H1 (cell line): ENCODE measurements at regions not wholly inside any gene's neighbourhood (a gene's known extent, or its start where the extent isn't known, plus 50 kb on each side); places are given as distances from the start of the nearest gene placed in this dataset.

Source experiments
- CTCF ChIA-PET: fragments of 300-600 bp; sonication (Branson Sonifier 250); formaldehyde crosslinking; loops from one replicate; lab custom pipeline; 2021; ENCODE audit not compliant: partially characterized antibody; lab: Charles Lee
- POLR2A ChIA-PET: fragments of 300-600 bp; sonication (Branson Sonifier 250); formaldehyde crosslinking; loops from one replicate; lab custom pipeline; 2021; ENCODE audit warnings: inconsistent platforms; ENCODE audit not compliant: partially characterized antibody; lab: Charles Lee
- DNase-seq, 2 experiments: peaks; one replicate each; pipeline versions ENCODE4 v3.0.0 to v3.0.0-alpha.2; 2010 to 2022; ENCODE audit warnings: low spot score in 2 of 2, low read depth in 1 of 2, mixed read lengths in 1 of 2
- FAIRE-seq: peaks from 2 replicates; lab custom pipeline; 2011; peaks lifted over from hg19 to GRCh38; lab: Jason Lieb, UNC
- H2AFZ ChIP-seq: 2 replicates; pipeline ENCODE4 v1.8.1; 2012; ENCODE audit warnings: low read length, inconsistent platforms
- H2AK5ac ChIP-seq: 2 replicates; pipeline ENCODE4 v1.6.1; 2013; ENCODE audit warnings: low read depth, low read length
- H2BK120ac ChIP-seq: replicated peaks from 2 replicates; pipeline ENCODE3; 2013; ENCODE audit warnings: low read depth, low read length, inconsistent platforms
- H2BK12ac ChIP-seq: 2 replicates; pipeline ENCODE4 v1.6.1; 2013; ENCODE audit warnings: low read depth, low read length
- H2BK15ac ChIP-seq: 2 replicates; pipeline ENCODE4 v1.6.1; 2013; ENCODE audit warnings: low read length
- H2BK20ac ChIP-seq: 2 replicates; pipeline ENCODE4 v1.6.1; 2013; ENCODE audit warnings: low read length
- H2BK5ac ChIP-seq: 2 replicates; pipeline ENCODE4 v1.6.1; 2013; ENCODE audit warnings: low read depth, low read length
- H3K14ac ChIP-seq: 2 replicates; pipeline ENCODE4 v1.6.1; 2013; ENCODE audit warnings: inconsistent platforms; ENCODE audit not compliant: insufficient read length
- H3K18ac ChIP-seq: 2 replicates; pipeline ENCODE4 v1.6.1; 2013; ENCODE audit warnings: low read length; ENCODE audit errors: extremely low read depth
- H3K23ac ChIP-seq: 2 replicates; pipeline ENCODE4 v1.6.1; 2013; ENCODE audit warnings: inconsistent platforms; ENCODE audit not compliant: insufficient read length
- H3K23me2 ChIP-seq: 2 replicates; pipeline ENCODE4 v1.6.1; 2013; ENCODE audit warnings: low read depth, low read length
- H3K27ac ChIP-seq: 2 replicates; pipeline ENCODE4 v1.6.1; 2011; ENCODE audit warnings: low read depth, low read length, inconsistent platforms
- H3K27me3 ChIP-seq, 4 experiments: replicated peaks in 1 of 4; 1 replicate in 1 of 4; 2 replicates in 3 of 4; pipeline versions ENCODE4 v1.6.1 to v1.8.1; 2011 to 2013; ENCODE audit warnings: low read length in 3 of 4, mild to moderate bottlenecking in 3 of 4, inconsistent platforms in 2 of 4, mixed read lengths in 2 of 4, moderate library complexity in 1 of 4; ENCODE audit not compliant: control insufficient read depth in 3 of 4, insufficient read depth in 3 of 4; ENCODE audit errors: extremely low read depth in 1 of 4
- H3K36me3 ChIP-seq, 4 experiments: 2 replicates each; pipeline versions ENCODE4 v1.6.1 to v1.8.1; 2011 to 2013; ENCODE audit warnings: mild to moderate bottlenecking in 4 of 4, low read length in 3 of 4, moderate library complexity in 2 of 4, control low read depth in 1 of 4, inconsistent platforms in 1 of 4; ENCODE audit not compliant: insufficient read depth in 4 of 4, control insufficient read depth in 2 of 4
- H3K4ac ChIP-seq: replicated peaks from 2 replicates; pipeline ENCODE3; 2013; ENCODE audit warnings: low read length, low read depth, mixed read lengths, inconsistent platforms; ENCODE audit not compliant: insufficient read length
- H3K4me1 ChIP-seq, 4 experiments: replicated peaks in 1 of 4; 1 replicate in 1 of 4; 2 replicates in 3 of 4; pipeline versions ENCODE4 v1.6.1 to v1.8.1; 2011 to 2013; ENCODE audit warnings: low read length in 3 of 4, inconsistent platforms in 2 of 4, mixed read lengths in 1 of 4; ENCODE audit not compliant: insufficient read depth in 4 of 4, control insufficient read depth in 3 of 4
- H3K4me2 ChIP-seq, 2 experiments: 2 replicates each; pipeline versions ENCODE4 v1.6.1 to v1.8.1; 2011 to 2013; ENCODE audit warnings: low read depth in 2 of 2, low read length in 2 of 2, control low read depth in 1 of 2, inconsistent platforms in 1 of 2, mild to moderate bottlenecking in 1 of 2; ENCODE audit not compliant: insufficient read depth in 1 of 2
- H3K4me3 ChIP-seq, 4 experiments: fragments of 200-600, 300-600 bp in 1 of 4; sonication (generic), shearing (Covaris generic), sonication (Bioruptor Twin) in 1 of 4; 2 replicates each; pipeline versions ENCODE4 v1.5.1 to v1.8.1; 2011 to 2016; ENCODE audit warnings: low read length in 4 of 4, low read depth in 3 of 4, control low read depth in 2 of 4, inconsistent platforms in 2 of 4, mild to moderate bottlenecking in 2 of 4, mixed read lengths in 1 of 4, moderate library complexity in 1 of 4; ENCODE audit not compliant: insufficient read depth in 2 of 4; ENCODE audit errors: extremely low read depth in 1 of 4
- H3K56ac ChIP-seq: replicated peaks from 2 replicates; pipeline ENCODE3; 2013; ENCODE audit warnings: low read depth, mild to moderate bottlenecking, mixed read lengths, low read length, inconsistent platforms; ENCODE audit not compliant: insufficient read length
- H3K79me1 ChIP-seq: 2 replicates; pipeline ENCODE4 v1.6.1; 2013; ENCODE audit warnings: low read depth, low read length, control low read depth
- H3K79me2 ChIP-seq, 2 experiments: 2 replicates each; pipeline versions ENCODE4 v1.6.1 to v1.8.1; 2012 to 2013; ENCODE audit warnings: low read length in 2 of 2, mild to moderate bottlenecking in 2 of 2, inconsistent platforms in 1 of 2; ENCODE audit not compliant: insufficient read depth in 2 of 2, control insufficient read depth in 1 of 2
- H3K9ac ChIP-seq, 4 experiments: replicated peaks in 1 of 4; 1 replicate in 1 of 4; 2 replicates in 3 of 4; pipeline versions ENCODE4 v1.6.1 to v1.8.1; 2011 to 2013; ENCODE audit warnings: low read depth in 3 of 4, low read length in 3 of 4, control low read depth in 2 of 4, mild to moderate bottlenecking in 2 of 4, moderate library complexity in 2 of 4, inconsistent platforms in 1 of 4; ENCODE audit errors: extremely low read depth in 1 of 4
- H3K9me3 ChIP-seq, 2 experiments: 2 replicates each; pipeline versions ENCODE4 v1.6.1 to v1.8.1; 2012 to 2013; ENCODE audit warnings: mild to moderate bottlenecking in 2 of 2, moderate library complexity in 2 of 2, control low read depth in 1 of 2, inconsistent platforms in 1 of 2, low read depth in 1 of 2, low read length in 1 of 2, mixed read lengths in 1 of 2; ENCODE audit not compliant: insufficient read depth in 2 of 2
- H4K20me1 ChIP-seq, 2 experiments: replicated peaks in 1 of 2; 2 replicates each; pipeline versions ENCODE3 to v1.8.1; 2011 to 2013; ENCODE audit warnings: inconsistent platforms in 2 of 2, low read length in 2 of 2, mild to moderate bottlenecking in 1 of 2; ENCODE audit not compliant: insufficient read depth in 2 of 2, control insufficient read depth in 1 of 2
- H4K5ac ChIP-seq: 2 replicates; pipeline ENCODE4 v1.6.1; 2013; ENCODE audit warnings: low read length, low read depth, mixed read lengths, inconsistent platforms; ENCODE audit not compliant: insufficient read length
- H4K8ac ChIP-seq: 2 replicates; pipeline ENCODE4 v1.8.0; 2013; ENCODE audit warnings: mild to moderate bottlenecking, moderate library complexity, low read length, inconsistent platforms; ENCODE audit not compliant: insufficient read depth; ENCODE audit errors: extremely low read depth
- H4K91ac ChIP-seq: replicated peaks from 2 replicates; pipeline ENCODE3; 2013; ENCODE audit warnings: low read length, mixed read lengths, inconsistent platforms; ENCODE audit not compliant: insufficient read length
- CBX5 ChIP-seq: fragments of 300-800, 300-1000 bp; sonication (generic); IDR thresholded peaks from 2 replicates; pipeline ENCODE4 v1.7.1; 2016; ENCODE audit warnings: antibody characterized with exemption, low read length, low read depth
- CHD2 ChIP-seq: IDR thresholded peaks from 2 replicates; pipeline ENCODE4 v1.6.1; 2012; ENCODE audit warnings: low read length, improper control_type of control experiment
- NRF1 ChIP-seq: IDR thresholded peaks from 2 replicates; pipeline ENCODE4 v1.6.1; 2011; ENCODE audit warnings: mild to moderate bottlenecking, low read depth, low read length, improper control_type of control experiment
- WGBS, 2 experiments: shearing (Covaris generic) in 1 of 2; methylation state at CpG; one replicate each; pipeline versions ENCODE4 v1.1.6 to v1.1.7; 2013 to 2015; ENCODE audit warnings: low lambda C conversion rate in 2 of 2, mixed read lengths in 2 of 2, inconsistent platforms in 1 of 2, low coverage in 1 of 2, missing lambda C conversion rate in 1 of 2; ENCODE audit not compliant: insufficient replicate concordance in 2 of 2, insufficient coverage in 1 of 2, insufficient read length in 1 of 2; ENCODE audit errors: extremely low coverage in 1 of 2, missing lambda C conversion rate in 1 of 2; 5-methylcytosine and 5-hydroxymethylcytosine counted together
- TF ChIP-seq, protein P1 (sequence below): IDR thresholded peaks from 2 replicates; pipeline ENCODE4 v1.6.1; 2011; ENCODE audit warnings: low read depth, mild to moderate bottlenecking, low read length; ENCODE audit not compliant: insufficient read depth

GRCh38 chr2:207473931-207474235, 55.9 kb upstream of the CREB1 start:
- Histone ChIP-seq H3K79me1 (no peaks in the 10 kb centered on the region), H2AFZ (no peak overlapping the region), H3K4ac (no peak overlapping the region), H4K8ac (no peak overlapping the region), H4K91ac (no peak overlapping the region), H2BK12ac (no peak overlapping the region), H2BK15ac (no peak overlapping the region), H3K56ac (no peak overlapping the region), H3K4me2 (no peak overlapping the region), H3K36me3 (no peaks in the 10 kb centered on the region), H3K4me1 (peaks cover 4 to 12% (median 5%) of the 10 kb centered on the region in 4 experiments; a peak in 4 of 7 replicates), H2BK120ac (no peak overlapping the region), H2BK5ac (no peak overlapping the region), H2AK5ac (no peak overlapping the region), H3K23ac (no peak overlapping the region), H3K14ac (no peak overlapping the region), H3K27ac (no peak overlapping the region), H3K23me2 (no peaks in the 10 kb centered on the region), H2BK20ac (no peak overlapping the region), H3K79me2 (no peaks in the 10 kb centered on the region), H4K20me1 (no peaks in the 10 kb centered on the region), H3K4me3 (no peak overlapping the region), H4K5ac (no peak overlapping the region), H3K18ac (no peak overlapping the region), H3K27me3 (no peaks in the 10 kb centered on the region), H3K9ac (no peak overlapping the region), H3K9me3 (no peaks in the 10 kb centered on the region)
- FAIRE-seq (no peak), DNase-seq (no peak)
- POLR2A ChIA-PET = interaction anchor here (0.9 to 1.1 kb wide), 3 partner anchors 10 to 671 kb away, joined by 3 read pairs; no protein-coding TSS in a partner anchor
- CTCF ChIA-PET = interaction anchor here (0.6 to 3.5 kb wide), 41 partner anchors 9 to 702 kb away, joined by 3 to 56 read pairs (median 4); partner anchors contain the start of gene KLF7
- TF ChIP-seq, protein P1, sequence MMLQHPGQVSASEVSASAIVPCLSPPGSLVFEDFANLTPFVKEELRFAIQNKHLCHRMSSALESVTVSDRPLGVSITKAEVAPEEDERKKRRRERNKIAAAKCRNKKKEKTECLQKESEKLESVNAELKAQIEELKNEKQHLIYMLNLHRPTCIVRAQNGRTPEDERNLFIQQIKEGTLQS = no peak
- TF ChIP-seq CBX5 (no peak), CHD2 (no peak), NRF1 (no peak)
- 93% methylated on average over 5 of the region's 5 CpGs; no CpG with 5 or more reads in 1 of the 2 experiments for WGBS, 2 experiments
